Stomach (tissue), 8 donors: ENCODE measurements at regions not wholly inside any gene's neighbourhood (a gene's known extent, or its start where the extent isn't known, plus 50 kb on each side); places are given as distances from the start of the nearest gene placed in this dataset.
A peak's percentile ranks its signal among the peaks of the same experiment; 100 is the strongest.

Experiments
- DNase-seq, 2 donors: peaks; one replicate each; pipeline versions ENCODE4 v3.0.0 to v3.0.0-alpha.2; 2013 to 2019
- H3K27ac ChIP-seq, 5 donors: fragments of 200-600 bp in 4 of 5; sonication (generic) in 4 of 5; one replicate each; pipeline ENCODE4 v1.5.1; 2013 to 2019; ENCODE audit warnings: mild to moderate bottlenecking in 1 of 5, moderate library complexity in 1 of 5
- H3K27me3 ChIP-seq, 3 donors: fragments of 200-600 bp; sonication (generic); one replicate each; pipeline ENCODE4 v1.5.1; 2017 to 2019; ENCODE audit warnings: mixed run types in 1 of 3
- H3K36me3 ChIP-seq, 4 donors: fragments of 200-600 bp; sonication (generic); 1 replicate in 3 of 4; 2 replicates in 1 of 4; pipeline ENCODE4 v1.5.1; 2016 to 2019
- H3K4me1 ChIP-seq, 4 donors: fragments of 200-600 bp; sonication (generic); one replicate each; pipeline ENCODE4 v1.5.1; 2016 to 2019
- H3K4me3 ChIP-seq, 4 donors: fragments of 200-600 bp; sonication (generic) in 3 of 4; one replicate each; pipeline ENCODE4 v1.5.1; 2016 to 2019; ENCODE audit warnings: mild to moderate bottlenecking in 1 of 4
- H3K9me3 ChIP-seq, 4 donors: fragments of 200-600 bp; sonication (generic); one replicate each; pipeline ENCODE4 v1.5.1; 2016 to 2019
- EP300 ChIP-seq: sonication (generic); formaldehyde crosslinking; IDR thresholded peaks from one replicate; pipeline ENCODE4 v1.6.1; 2017; ENCODE audit warnings: antibody characterized with exemption
- POLR2A ChIP-seq, 4 donors: fragments of 450-650 bp; IDR thresholded peaks; one replicate each; pipeline ENCODE4 v1.6.1; 2016; ENCODE audit warnings: antibody characterized with exemption in 4 of 4, control low read depth in 2 of 4, mild to moderate bottlenecking in 1 of 4, moderate library complexity in 1 of 4
- POLR2AphosphoS5 ChIP-seq, 3 donors: sonication (generic); formaldehyde crosslinking; IDR thresholded peaks; one replicate each; pipeline ENCODE4 v1.6.1; 2016; ENCODE audit warnings: antibody characterized with exemption in 3 of 3
- WGBS, 5 donors: extraction: QIAGEN DNeasy Blood & Tissue Kit in 3 of 5; methylation state at CpG; one replicate each; pipeline versions ENCODE4 v1.1.5 to v1.1.7; 2013 to 2018; 5-methylcytosine and 5-hydroxymethylcytosine counted together
- intact Hi-C: fragments of 100-400 bp; cut with DNase I; formaldehyde crosslinking; loops from one replicate; pipeline ENCODE4 v1.15.1; 2023; ENCODE audit warnings: low total_unique reads
- TF ChIP-seq, protein P1 (sequence below), 7 experiments: fragments of 450-650 bp in 4 of 7; fragments of 200-600 bp in 3 of 7; sonication (generic) in 3 of 7; IDR thresholded peaks; one replicate each; pipeline ENCODE4 v1.5.1; 2016 to 2019; ENCODE audit warnings: antibody characterized with exemption in 7 of 7, control low read depth in 2 of 7, mild to moderate bottlenecking in 1 of 7
- donor health status: healthy with polysubstance abuse.
- donor health status: Bipolar disorder and iron deficiency.
- donor health status: healthy.

DNA sequence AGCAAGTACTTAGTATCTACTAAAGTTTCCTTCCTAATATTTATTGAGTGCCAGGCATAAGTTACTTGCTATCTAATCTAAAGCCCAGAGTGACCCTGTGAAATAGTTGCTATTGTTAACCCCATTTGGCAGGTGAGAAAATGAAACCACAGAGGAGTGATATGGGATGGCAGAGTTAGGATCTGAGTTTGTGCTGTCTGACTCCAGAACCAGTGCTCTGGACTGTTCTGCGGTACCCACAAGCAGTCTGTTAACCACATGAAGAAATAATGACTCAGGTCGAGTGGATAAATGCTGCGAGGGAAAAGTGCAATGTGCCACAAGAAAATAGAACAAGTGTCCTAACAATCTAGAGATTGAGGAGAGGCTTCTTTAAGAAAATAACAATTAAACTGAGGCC is 60.7 kb upstream of the GZMB start:
- Histone ChIP-seq H3K4me3 (no peak overlapping the region), H3K36me3 (no peaks in the 10 kb centered on the region), H3K9me3 (no peaks in the 10 kb centered on the region), H3K27me3 (no peaks in the 10 kb centered on the region), H3K4me1 (peaks cover 0 to 19% (median 0%) of the 10 kb centered on the region in 4 donors), H3K27ac (peak overlapping the region in 1 of 5 donors; percentile 9)
- DNase-seq = no peak
- intact Hi-C loops = no loop called here
- TF ChIP-seq EP300 (no peak), POLR2A (IDR thresholded peaks at IDR 0.05) (no peak), POLR2AphosphoS5 (IDR thresholded peaks at IDR 0.05) (no peak)
- TF ChIP-seq, protein P1, sequence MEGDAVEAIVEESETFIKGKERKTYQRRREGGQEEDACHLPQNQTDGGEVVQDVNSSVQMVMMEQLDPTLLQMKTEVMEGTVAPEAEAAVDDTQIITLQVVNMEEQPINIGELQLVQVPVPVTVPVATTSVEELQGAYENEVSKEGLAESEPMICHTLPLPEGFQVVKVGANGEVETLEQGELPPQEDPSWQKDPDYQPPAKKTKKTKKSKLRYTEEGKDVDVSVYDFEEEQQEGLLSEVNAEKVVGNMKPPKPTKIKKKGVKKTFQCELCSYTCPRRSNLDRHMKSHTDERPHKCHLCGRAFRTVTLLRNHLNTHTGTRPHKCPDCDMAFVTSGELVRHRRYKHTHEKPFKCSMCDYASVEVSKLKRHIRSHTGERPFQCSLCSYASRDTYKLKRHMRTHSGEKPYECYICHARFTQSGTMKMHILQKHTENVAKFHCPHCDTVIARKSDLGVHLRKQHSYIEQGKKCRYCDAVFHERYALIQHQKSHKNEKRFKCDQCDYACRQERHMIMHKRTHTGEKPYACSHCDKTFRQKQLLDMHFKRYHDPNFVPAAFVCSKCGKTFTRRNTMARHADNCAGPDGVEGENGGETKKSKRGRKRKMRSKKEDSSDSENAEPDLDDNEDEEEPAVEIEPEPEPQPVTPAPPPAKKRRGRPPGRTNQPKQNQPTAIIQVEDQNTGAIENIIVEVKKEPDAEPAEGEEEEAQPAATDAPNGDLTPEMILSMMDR (IDR thresholded peaks at IDR 0.05) = no peak
- WGBS, 5 donors = 18 to 58% (median 44%) methylated on average over 3 of the region's 3 CpGs

DNA sequence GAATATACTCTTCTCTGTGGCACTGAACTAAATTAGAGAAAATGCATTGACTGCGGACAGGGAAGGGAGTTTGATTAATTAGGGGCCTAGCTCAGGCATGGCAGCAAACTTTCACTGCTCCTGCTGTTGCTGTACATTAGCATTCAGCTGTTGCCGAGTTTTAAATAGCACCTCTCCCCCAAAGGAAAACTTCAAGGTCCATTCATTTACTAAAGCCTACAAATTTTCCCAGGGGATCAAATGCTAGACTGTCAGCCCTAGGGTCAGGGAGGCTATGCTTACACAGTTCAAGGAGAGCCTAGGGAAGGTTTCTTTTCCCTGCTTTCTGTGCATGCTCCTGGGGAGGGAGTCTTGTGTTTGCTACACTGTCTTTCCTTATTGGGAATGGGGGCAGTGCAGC is 60.0 kb upstream of the GZMB start:
- no peak overlapping the region for H3K27ac ChIP-seq
- WGBS, 5 donors = 46 to 59% (median 56%) methylated on average over 2 of the region's 2 CpGs
- no peaks in the 10 kb centered on the region for H3K36me3 ChIP-seq
- no peaks in the 10 kb centered on the region for H3K27me3 ChIP-seq
- DNase-seq = no peak
- no peak overlapping the region for H3K4me3 ChIP-seq
- intact Hi-C loops = no loop called here
- peaks cover 0 to 15% (median 0%) of the 10 kb centered on the region in 4 donors for H3K4me1 ChIP-seq
- H3K9me3 ChIP-seq = no peaks in the 10 kb centered on the region
- TF ChIP-seq EP300 = no peak
- TF ChIP-seq, protein P1 (IDR thresholded peaks at IDR 0.05) = no peak
- no peak for TF ChIP-seq POLR2A (IDR thresholded peaks at IDR 0.05)
- TF ChIP-seq POLR2AphosphoS5 (IDR thresholded peaks at IDR 0.05) = no peak

DNA sequence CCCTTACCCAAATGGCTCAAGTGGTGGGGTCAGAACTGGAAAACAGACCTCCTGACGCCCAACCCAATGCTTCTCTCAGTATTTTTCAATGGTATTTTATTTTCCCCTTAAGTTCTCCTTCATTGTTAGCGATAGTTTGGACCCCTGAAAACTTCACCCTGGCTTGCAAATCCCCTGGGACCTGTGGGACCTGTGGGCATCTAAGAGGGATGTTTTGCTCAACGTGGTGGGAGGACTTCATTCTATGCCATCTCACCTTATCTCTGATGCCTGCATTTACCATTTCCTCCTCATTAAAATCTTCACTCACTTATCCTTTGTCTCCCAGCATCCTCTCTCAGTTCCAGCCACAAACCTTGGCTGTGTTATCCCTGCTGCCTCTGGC is 59.4 kb upstream of the GZMB start:
- intact Hi-C loops = no loop called here
- peaks cover 0 to 13% (median 0%) of the 10 kb centered on the region in 4 donors for H3K4me1 ChIP-seq
- TF ChIP-seq POLR2AphosphoS5 (IDR thresholded peaks at IDR 0.05) = no peak
- no peak for TF ChIP-seq EP300
- TF ChIP-seq, protein P1 (IDR thresholded peaks at IDR 0.05) = no peak
- no peak for TF ChIP-seq POLR2A (IDR thresholded peaks at IDR 0.05)
- no peaks in the 10 kb centered on the region for H3K27me3 ChIP-seq
- H3K27ac ChIP-seq = no peak overlapping the region
- no peak overlapping the region for H3K4me3 ChIP-seq
- 70 to 81% (median 72%) methylated on average over 3 of the region's 3 CpGs for WGBS, 5 donors
- H3K9me3 ChIP-seq = no peaks in the 10 kb centered on the region
- no peak for DNase-seq
- no peaks in the 10 kb centered on the region for H3K36me3 ChIP-seq

DNA sequence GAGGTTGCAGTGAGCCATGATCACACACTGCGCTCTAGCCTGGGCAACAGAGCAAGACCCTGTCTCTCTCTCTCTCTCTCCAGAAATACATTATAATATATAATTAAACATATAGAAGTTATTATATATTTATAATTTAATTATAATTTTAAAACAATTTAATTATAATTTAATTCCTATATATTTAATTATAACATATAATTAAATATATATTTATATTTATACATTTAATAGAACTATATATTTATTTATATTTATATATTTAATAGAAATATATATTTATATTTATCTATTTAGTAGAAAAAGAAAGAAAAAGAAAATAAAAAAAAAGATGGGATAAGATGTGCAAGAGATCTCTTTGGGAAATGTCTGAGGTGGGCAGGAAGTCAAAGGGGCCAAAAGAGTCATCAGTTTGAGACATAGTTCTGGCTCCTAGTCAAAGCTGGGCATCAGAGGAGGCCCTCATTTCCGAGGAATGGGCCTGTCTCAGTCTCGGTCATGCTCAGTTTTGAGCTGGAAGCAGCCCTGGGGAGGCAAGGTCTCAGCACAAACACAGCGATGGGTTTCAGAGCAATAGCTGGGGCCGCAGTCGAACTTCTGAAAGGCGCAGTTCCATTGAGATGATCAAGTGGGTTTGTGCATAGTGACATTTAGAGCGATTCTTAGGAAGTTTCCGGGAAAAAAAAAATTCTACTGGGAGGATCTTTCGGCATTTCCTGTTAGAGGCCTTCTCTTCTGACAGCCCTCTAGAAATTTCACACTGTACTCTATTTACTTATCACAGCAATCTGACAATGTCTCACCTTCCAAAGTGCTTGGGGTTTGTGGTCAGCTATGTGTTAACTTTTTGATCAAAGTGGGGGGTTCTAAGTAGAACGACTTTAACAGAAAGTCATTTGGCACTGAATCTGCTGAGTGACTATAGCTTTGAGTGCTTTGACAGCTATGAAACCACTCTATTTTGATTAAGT is 58.7 kb upstream of the GZMB start:
- intact Hi-C loops = no loop called here
- Histone ChIP-seq H3K9me3 (no peaks in the 10 kb centered on the region), H3K4me1 (peaks cover 0 to 13% (median 0%) of the 10 kb centered on the region in 4 donors), H3K36me3 (no peaks in the 10 kb centered on the region), H3K27ac (no peak overlapping the region), H3K4me3 (no peak overlapping the region), H3K27me3 (no peaks in the 10 kb centered on the region)
- WGBS, 5 donors = 70 to 84% (median 75%) methylated on average over 11 of the region's 11 CpGs
- DNase-seq = peak in 1 of 2 donors; percentile 40
- no peak for TF ChIP-seq POLR2AphosphoS5 (IDR thresholded peaks at IDR 0.05)
- TF ChIP-seq POLR2A (IDR thresholded peaks at IDR 0.05) = no peak
- TF ChIP-seq, protein P1 (IDR thresholded peaks at IDR 0.05) = no peak
- TF ChIP-seq EP300 = no peak
